ENCODE measurements at regions not wholly inside any gene's neighbourhood (a gene's known extent, or its start where the extent isn't known, plus 50 kb on each side); places are given as distances from the start of the nearest gene placed in this dataset.
A peak's percentile ranks its signal among the peaks of the same experiment; 100 is the strongest.

DNA sequence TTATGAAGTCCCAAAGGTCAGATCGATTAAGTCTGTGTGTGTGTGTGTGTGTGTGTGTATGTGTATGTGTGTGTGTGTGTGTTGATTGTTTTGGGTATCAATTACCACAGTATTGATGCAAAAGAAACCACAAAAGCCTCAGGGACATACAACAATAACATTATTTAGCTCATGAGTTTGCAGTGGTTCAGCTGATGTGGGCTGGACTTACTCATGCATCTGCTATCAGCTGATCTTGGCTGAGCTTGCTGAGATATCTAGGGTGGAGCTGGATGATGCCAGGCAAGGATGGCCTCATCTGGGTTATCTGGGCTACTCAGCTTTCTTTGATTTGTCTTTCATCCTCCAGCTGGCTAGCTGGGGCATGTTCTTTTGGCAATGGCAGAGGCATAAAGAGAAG lies 82.4 kb upstream of the PRR23C start:
- peaks cover 7 to 20% of the 10 kb centered on the region in 2 experiments; a peak in 4 of 5 replicates for H3K4me1 ChIP-seq (replicated peaks in 1 of 2; ENCODE audit: control insufficient read depth in 2 of 2, insufficient read depth in 2 of 2, low read length in 2 of 2)
- no peak overlapping the region for H2AFZ ChIP-seq (ENCODE audit: low read depth, low read length)
- ChIA-PET CTCF (ENCODE audit: low intra/inter-chr PET ratio) (interaction anchor here (0.7 kb wide), 1 partner anchor 637 kb away, joined by 3 read pairs; no protein-coding TSS in a partner anchor), POLR2A (no interaction called here)
- H3K79me2 ChIP-seq (ENCODE audit: control insufficient read depth, insufficient read depth, low read length) = no peaks in the 10 kb centered on the region
- FAIRE-seq (no peak), DNase-seq (ENCODE audit: extremely low read depth in 1 of 4, low spot score in 3 of 4) (peak in 1 of 4 experiments; percentile 38), ATAC-seq (no peak)
- WGBS (ENCODE audit: insufficient coverage, low coverage, missing lambda C conversion rate) = 0% methylated on average over 1 of the region's 1 CpG
- no peaks in the 10 kb centered on the region for H3K9me3 ChIP-seq (replicated peaks; ENCODE audit: control insufficient read depth, insufficient read depth, low read depth, low read length)
- no peaks in the 10 kb centered on the region for H3K27me3 ChIP-seq (ENCODE audit: control insufficient read depth in 2 of 2, insufficient read depth in 2 of 2, low read length in 2 of 2)
- H3K4me2 ChIP-seq (ENCODE audit: insufficient read depth, low read length) = no peak overlapping the region
- intact Hi-C loops (cut with micrococcal nuclease) (no loop called here), in situ Hi-C loops (cut with MboI) (no loop called here)
- no peaks in the 10 kb centered on the region for H3K36me3 ChIP-seq (ENCODE audit: control insufficient read depth, insufficient read depth, low read length)
- H3K9me1 ChIP-seq (ENCODE audit: control insufficient read depth, insufficient read depth, low read length) = no peaks in the 10 kb centered on the region
- no peak overlapping the region for H3K9ac ChIP-seq (ENCODE audit: insufficient read depth in 1 of 2, low read depth in 2 of 2, low read length in 2 of 2)
- BruUV-seq (replicated peaks) = no TSS peak
- no peak overlapping the region for H3K27ac ChIP-seq (ENCODE audit: extremely low read depth, low read depth, low read length)
- H3K4me3 ChIP-seq = no peak overlapping the region
- no peaks in the 10 kb centered on the region for H4K20me1 ChIP-seq (replicated peaks; ENCODE audit: control insufficient read depth, insufficient read depth, low read length)
- TF ChIP-seq POLR2AphosphoS5 (IDR thresholded peaks at IDR 0.05; ENCODE audit: control insufficient read depth, insufficient read depth, low read depth, low read length) = peak; percentile 25; the same call in 1 of the 2 replicates
- no peak for TF ChIP-seq CSDE1 (IDR thresholded peaks at IDR 0.05)
- no peak for TF ChIP-seq NCOA6 (IDR thresholded peaks at IDR 0.05)
- peak; percentile 59; the same call in 1 of the 2 replicates for TF ChIP-seq SOX6 (IDR thresholded peaks at IDR 0.05)
- TF ChIP-seq KLF16 (IDR thresholded peaks at IDR 0.05) = 0 out of 2 replicates have a peak, but pooled peaks have one; percentile 32
- no peak for TF ChIP-seq CBX5 (IDR thresholded peaks at IDR 0.05; ENCODE audit: borderline replicate concordance, low read depth)
- TF ChIP-seq MAFK (IDR thresholded peaks at IDR 0.05; ENCODE audit: low read length) = 0 out of 2 replicates have a peak, but pooled peaks have one; percentile 21
- TF ChIP-seq, protein P1, sequence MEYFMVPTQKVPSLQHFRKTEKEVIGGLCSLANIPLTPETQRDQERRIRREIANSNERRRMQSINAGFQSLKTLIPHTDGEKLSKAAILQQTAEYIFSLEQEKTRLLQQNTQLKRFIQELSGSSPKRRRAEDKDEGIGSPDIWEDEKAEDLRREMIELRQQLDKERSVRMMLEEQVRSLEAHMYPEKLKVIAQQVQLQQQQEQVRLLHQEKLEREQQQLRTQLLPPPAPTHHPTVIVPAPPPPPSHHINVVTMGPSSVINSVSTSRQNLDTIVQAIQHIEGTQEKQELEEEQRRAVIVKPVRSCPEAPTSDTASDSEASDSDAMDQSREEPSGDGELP (CRISPR knock-in tag; IDR thresholded peaks at IDR 0.05; ENCODE audit: borderline replicate concordance) = peak; percentile 78
- TF ChIP-seq TAL1 (IDR thresholded peaks at IDR 0.05) = peak; percentile 50
- TF ChIP-seq PHTF2 (CRISPR knock-in tag; IDR thresholded peaks at IDR 0.05) = no peak
- TF ChIP-seq ZBTB1 (CRISPR knock-in tag; IDR thresholded peaks at IDR 0.05; ENCODE audit: borderline replicate concordance, low read depth) = no peak
- TF ChIP-seq ASH1L (IDR thresholded peaks at IDR 0.05; ENCODE audit: borderline replicate concordance, low read depth, partially characterized antibody) = no peak
- TF ChIP-seq KLF6 (CRISPR knock-in tag; IDR thresholded peaks at IDR 0.05; ENCODE audit: borderline replicate concordance) = no peak
- TF ChIP-seq, protein P2, sequence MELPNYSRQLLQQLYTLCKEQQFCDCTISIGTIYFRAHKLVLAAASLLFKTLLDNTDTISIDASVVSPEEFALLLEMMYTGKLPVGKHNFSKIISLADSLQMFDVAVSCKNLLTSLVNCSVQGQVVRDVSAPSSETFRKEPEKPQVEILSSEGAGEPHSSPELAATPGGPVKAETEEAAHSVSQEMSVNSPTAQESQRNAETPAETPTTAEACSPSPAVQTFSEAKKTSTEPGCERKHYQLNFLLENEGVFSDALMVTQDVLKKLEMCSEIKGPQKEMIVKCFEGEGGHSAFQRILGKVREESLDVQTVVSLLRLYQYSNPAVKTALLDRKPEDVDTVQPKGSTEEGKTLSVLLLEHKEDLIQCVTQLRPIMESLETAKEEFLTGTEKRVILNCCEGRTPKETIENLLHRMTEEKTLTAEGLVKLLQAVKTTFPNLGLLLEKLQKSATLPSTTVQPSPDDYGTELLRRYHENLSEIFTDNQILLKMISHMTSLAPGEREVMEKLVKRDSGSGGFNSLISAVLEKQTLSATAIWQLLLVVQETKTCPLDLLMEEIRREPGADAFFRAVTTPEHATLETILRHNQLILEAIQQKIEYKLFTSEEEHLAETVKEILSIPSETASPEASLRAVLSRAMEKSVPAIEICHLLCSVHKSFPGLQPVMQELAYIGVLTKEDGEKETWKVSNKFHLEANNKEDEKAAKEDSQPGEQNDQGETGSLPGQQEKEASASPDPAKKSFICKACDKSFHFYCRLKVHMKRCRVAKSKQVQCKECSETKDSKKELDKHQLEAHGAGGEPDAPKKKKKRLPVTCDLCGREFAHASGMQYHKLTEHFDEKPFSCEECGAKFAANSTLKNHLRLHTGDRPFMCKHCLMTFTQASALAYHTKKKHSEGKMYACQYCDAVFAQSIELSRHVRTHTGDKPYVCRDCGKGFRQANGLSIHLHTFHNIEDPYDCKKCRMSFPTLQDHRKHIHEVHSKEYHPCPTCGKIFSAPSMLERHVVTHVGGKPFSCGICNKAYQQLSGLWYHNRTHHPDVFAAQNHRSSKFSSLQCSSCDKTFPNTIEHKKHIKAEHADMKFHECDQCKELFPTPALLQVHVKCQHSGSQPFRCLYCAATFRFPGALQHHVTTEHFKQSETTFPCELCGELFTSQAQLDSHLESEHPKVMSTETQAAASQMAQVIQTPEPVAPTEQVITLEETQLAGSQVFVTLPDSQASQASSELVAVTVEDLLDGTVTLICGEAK (IDR thresholded peaks at IDR 0.05) = no peak
- TF ChIP-seq, protein P2 (CRISPR knock-in tag; IDR thresholded peaks at IDR 0.05) = no peak
- TF ChIP-seq TEAD2 (tag; IDR thresholded peaks at IDR 0.05) = no peak
